HEK293 (cell line): ENCODE measurements at regions not wholly inside any gene's neighbourhood (a gene's known extent, or its start where the extent isn't known, plus 50 kb on each side); places are given as distances from the start of the nearest gene placed in this dataset.

Experiments
- ZNF274 ChIP-seq, 2 experiments: fragments of 200-500 bp in 1 of 2; fragments of 450-650 bp in 1 of 2; sonication (Bioruptor generic) in 1 of 2; formaldehyde crosslinking in 1 of 2; IDR thresholded peaks; 2 replicates each; pipeline versions ENCODE4 v1.5.1 to v1.6.1; 2014 to 2016; ENCODE audit warnings: borderline replicate concordance in 1 of 2, inconsistent platforms in 1 of 2, low read length in 1 of 2, missing biosample characterization in 1 of 2, missing genetic modification characterization in 1 of 2
- ZNF423 ChIP-seq: fragments of 450-650 bp; formaldehyde crosslinking; IDR thresholded peaks from 2 replicates; pipeline ENCODE4 v1.5.1; 2016; ENCODE audit warnings: missing biosample characterization, missing genetic modification characterization

DNA sequence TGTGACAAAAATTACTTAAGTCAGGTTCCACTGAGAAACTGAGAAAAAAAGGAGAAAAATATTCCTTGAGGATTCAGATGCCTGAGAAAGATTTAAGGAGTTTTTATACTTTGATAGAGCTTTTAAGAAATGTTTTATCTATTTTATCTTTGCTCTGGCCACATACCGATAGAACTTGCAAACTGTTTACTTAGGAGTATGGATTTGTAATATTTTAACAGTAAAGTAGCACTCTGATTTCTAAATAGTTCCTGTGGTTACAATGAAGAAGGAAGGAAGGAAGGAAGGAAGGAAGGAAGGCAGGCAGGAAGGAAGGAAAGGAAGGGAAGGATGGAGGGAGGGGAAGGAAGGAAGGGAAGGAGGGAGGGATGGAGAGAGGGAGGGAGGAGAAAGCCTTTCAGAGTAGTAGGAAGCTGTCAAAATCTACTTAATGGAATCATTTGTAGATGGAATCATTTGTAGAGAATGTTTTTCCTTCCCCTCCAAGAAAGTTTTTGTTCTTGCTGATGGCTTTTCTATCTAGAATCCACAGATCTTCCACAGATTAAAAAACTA, 489.0 kb upstream of the ANKRD30A start:
- TF ChIP-seq ZNF274 (IDR thresholded peaks at IDR 0.05; ENCODE audit: low read length) = no peak
- TF ChIP-seq ZNF274 (tag by site-specific recombination; IDR thresholded peaks at IDR 0.05; ENCODE audit: borderline replicate concordance) = no peak
- TF ChIP-seq ZNF423 (tag by site-specific recombination) = no peak
